ENCODE measurements at regions not wholly inside any gene's neighbourhood (a gene's known extent, or its start where the extent isn't known, plus 50 kb on each side); places are given as distances from the start of the nearest gene placed in this dataset.

- TF ChIP-seq CTCF (IDR thresholded peaks at IDR 0.05) (no peak), POLR2A (IDR thresholded peaks at IDR 0.05) (no peak)
These were observed 72.9 kb upstream of the WNT7B start for GRCh38 chr22:46049726-46050450.
